Upper lobe of left lung (tissue), 4 donors: ENCODE measurements at regions not wholly inside any gene's neighbourhood (a gene's known extent, or its start where the extent isn't known, plus 50 kb on each side); places are given as distances from the start of the nearest gene placed in this dataset.

Experiments used
- POLR2A ChIP-seq, 4 donors: fragments of 450-650 bp; IDR thresholded peaks; one replicate each; pipeline ENCODE4 v1.5.1; 2016 to 2017; ENCODE audit warnings: antibody characterized with exemption in 4 of 4, mild to moderate bottlenecking in 2 of 4
- POLR2AphosphoS5 ChIP-seq, 2 donors: sonication (generic); formaldehyde crosslinking; IDR thresholded peaks; one replicate each; pipeline ENCODE4 v1.5.1; 2017; ENCODE audit warnings: antibody characterized with exemption in 2 of 2
- TF ChIP-seq, protein P1 (sequence below), 6 experiments: fragments of 450-650 bp in 4 of 6; fragments of 200-600 bp in 2 of 6; sonication (generic) in 2 of 6; IDR thresholded peaks; one replicate each; pipeline ENCODE4 v1.5.1; 2016 to 2019; ENCODE audit warnings: antibody characterized with exemption in 6 of 6

DNA sequence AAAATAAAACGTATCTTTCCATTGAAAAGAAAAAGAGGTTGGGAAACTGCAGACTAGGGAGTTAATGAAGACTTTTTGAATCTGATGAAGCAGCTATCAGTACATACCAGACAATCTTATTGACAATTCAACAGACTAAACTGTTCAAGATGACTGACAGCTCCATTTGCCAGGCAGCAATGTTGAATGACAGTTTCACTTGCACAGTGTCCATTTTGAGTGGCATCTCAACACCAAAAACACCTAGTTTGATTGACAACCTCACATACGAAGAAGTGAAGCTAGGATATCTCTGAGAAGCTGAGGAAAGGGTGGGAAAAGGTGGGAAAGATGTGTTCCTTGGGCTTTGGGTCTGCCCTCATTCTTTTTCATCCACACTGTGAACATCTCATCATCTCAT lies 315.0 kb upstream of the SYT4 start:
- TF ChIP-seq POLR2AphosphoS5 (IDR thresholded peaks at IDR 0.05) = no peak
- TF ChIP-seq POLR2A (IDR thresholded peaks at IDR 0.05) = no peak
- TF ChIP-seq, protein P1, sequence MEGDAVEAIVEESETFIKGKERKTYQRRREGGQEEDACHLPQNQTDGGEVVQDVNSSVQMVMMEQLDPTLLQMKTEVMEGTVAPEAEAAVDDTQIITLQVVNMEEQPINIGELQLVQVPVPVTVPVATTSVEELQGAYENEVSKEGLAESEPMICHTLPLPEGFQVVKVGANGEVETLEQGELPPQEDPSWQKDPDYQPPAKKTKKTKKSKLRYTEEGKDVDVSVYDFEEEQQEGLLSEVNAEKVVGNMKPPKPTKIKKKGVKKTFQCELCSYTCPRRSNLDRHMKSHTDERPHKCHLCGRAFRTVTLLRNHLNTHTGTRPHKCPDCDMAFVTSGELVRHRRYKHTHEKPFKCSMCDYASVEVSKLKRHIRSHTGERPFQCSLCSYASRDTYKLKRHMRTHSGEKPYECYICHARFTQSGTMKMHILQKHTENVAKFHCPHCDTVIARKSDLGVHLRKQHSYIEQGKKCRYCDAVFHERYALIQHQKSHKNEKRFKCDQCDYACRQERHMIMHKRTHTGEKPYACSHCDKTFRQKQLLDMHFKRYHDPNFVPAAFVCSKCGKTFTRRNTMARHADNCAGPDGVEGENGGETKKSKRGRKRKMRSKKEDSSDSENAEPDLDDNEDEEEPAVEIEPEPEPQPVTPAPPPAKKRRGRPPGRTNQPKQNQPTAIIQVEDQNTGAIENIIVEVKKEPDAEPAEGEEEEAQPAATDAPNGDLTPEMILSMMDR (IDR thresholded peaks at IDR 0.05) = no peak
